GM12878 (cell line): ENCODE measurements at regions not wholly inside any gene's neighbourhood (a gene's known extent, or its start where the extent isn't known, plus 50 kb on each side); places are given as distances from the start of the nearest gene placed in this dataset.

ENCODE experiments used
- BCL3 ChIP-seq: IDR thresholded peaks from 2 replicates; pipeline ENCODE4 v1.6.1; 2011; ENCODE audit warnings: borderline replicate concordance, low read depth, mild to moderate bottlenecking, moderate library complexity, low read length; ENCODE audit not compliant: insufficient read depth, poor library complexity, severe bottlenecking
- BMI1 ChIP-seq: fragments of 450-650 bp; IDR thresholded peaks from 2 replicates; pipeline ENCODE4 v1.6.1; 2016; ENCODE audit warnings: mild to moderate bottlenecking, moderate library complexity, borderline replicate concordance
- CBX3 ChIP-seq: fragments of 200-600 bp; sonication (generic); IDR thresholded peaks from 2 replicates; pipeline ENCODE4 v1.6.1; 2016; ENCODE audit warnings: low read depth, borderline replicate concordance
- CTCF ChIP-seq, 3 experiments: IDR thresholded peaks in 2 of 3; conservative IDR thresholded peaks in 1 of 3; 2 replicates each; pipeline ENCODE4 v1.5.1; 2011; ENCODE audit warnings: low read depth in 3 of 3, low read length in 3 of 3, mild to moderate bottlenecking in 3 of 3, control low read depth in 2 of 3, moderate library complexity in 2 of 3, inconsistent platforms in 1 of 3, mixed read lengths in 1 of 3; ENCODE audit not compliant: control insufficient read depth in 2 of 3, insufficient read depth in 1 of 3; ENCODE audit errors: extremely low read depth in 1 of 3
- EED ChIP-seq: sonication (generic); IDR thresholded peaks from 2 replicates; pipeline ENCODE4 v1.6.1; 2016; ENCODE audit warnings: antibody characterized with exemption, low read depth
- HDAC6 ChIP-seq: fragments of 200-600 bp; sonication (generic); IDR thresholded peaks from one replicate; pipeline ENCODE4 v1.8.0; 2017; ENCODE audit warnings: antibody characterized with exemption; ENCODE audit not compliant: unreplicated experiment
- LARP7 ChIP-seq: fragments of 450-650 bp; IDR thresholded peaks from 2 replicates; pipeline ENCODE4 v1.6.1; 2017; ENCODE audit warnings: mild to moderate bottlenecking
- MEF2B ChIP-seq: fragments of 450-650 bp; IDR thresholded peaks from 2 replicates; pipeline ENCODE4 v1.6.1; 2018; ENCODE audit warnings: mild to moderate bottlenecking, moderate library complexity; ENCODE audit not compliant: partially characterized antibody, poor library complexity, severe bottlenecking
- MYB ChIP-seq: fragments of 150-350 bp; IDR thresholded peaks from 2 replicates; pipeline ENCODE4 v1.6.1; 2014; ENCODE audit warnings: mild to moderate bottlenecking, low read depth, low read length, borderline replicate concordance
- NFIC ChIP-seq: IDR thresholded peaks from 2 replicates; pipeline ENCODE4 v1.6.1; 2012; ENCODE audit warnings: low read depth, mild to moderate bottlenecking, inconsistent platforms, low read length, moderate library complexity
- NFYB ChIP-seq: IDR thresholded peaks from 2 replicates; pipeline ENCODE4 v1.6.1; 2011; ENCODE audit warnings: low read depth, mild to moderate bottlenecking, low read length, improper control_type of control experiment, moderate library complexity; ENCODE audit not compliant: insufficient read depth
- RELB ChIP-seq: fragments of 450-650 bp; IDR thresholded peaks from 2 replicates; pipeline ENCODE4 v1.6.1; 2017; ENCODE audit warnings: low read depth, mild to moderate bottlenecking, moderate library complexity
- RFX5 ChIP-seq: IDR thresholded peaks from 2 replicates; pipeline ENCODE4 v1.6.1; 2011; ENCODE audit warnings: low read depth, low read length, improper control_type of control experiment
- TCF7 ChIP-seq: IDR thresholded peaks from 2 replicates; pipeline ENCODE4 v1.6.1; 2014; ENCODE audit warnings: antibody characterized with exemption, borderline replicate concordance
- YBX1 ChIP-seq: fragments of 450-650 bp; IDR thresholded peaks from 2 replicates; pipeline ENCODE4 v1.6.1; 2016; ENCODE audit warnings: antibody characterized with exemption
- ZBTB40 ChIP-seq: fragments of 450-650 bp; IDR thresholded peaks from 2 replicates; pipeline ENCODE4 v1.6.1; 2016; ENCODE audit warnings: mild to moderate bottlenecking, moderate library complexity, borderline replicate concordance
- ZNF687 ChIP-seq: fragments of 450-650 bp; IDR thresholded peaks from 2 replicates; pipeline ENCODE4 v1.6.1; 2017; ENCODE audit warnings: mild to moderate bottlenecking, moderate library complexity

GRCh38 chr3:72080095-72080494 is 295.1 kb upstream of the PROK2 start (continued):
- TF ChIP-seq HDAC6 (no peak), BCL3 (no peak), MEF2B (no peak), CTCF (IDR thresholded peaks at IDR 0.05 in 2 of 3, conservative IDR thresholded peaks at IDR 0.05 in 1 of 3; ENCODE audit: control insufficient read depth in 2 of 3, extremely low read depth in 1 of 3, insufficient read depth in 1 of 3, low read depth in 3 of 3, low read length in 3 of 3) (no peak), EED (peak; percentile 78), ZNF687 (no peak), CBX3 (no peak), LARP7 (no peak), RELB (peak; percentile 45; the same call in 1 of the 2 replicates), NFIC (peak; percentile 71), RFX5 (no peak), NFYB (no peak), MYB (no peak), YBX1 (no peak), BMI1 (no peak), ZBTB40 (peak; percentile 72), TCF7 (no peak)
